Uterus (tissue), 3 donors: ENCODE measurements at regions not wholly inside any gene's neighbourhood (a gene's known extent, or its start where the extent isn't known, plus 50 kb on each side); places are given as distances from the start of the nearest gene placed in this dataset.
"Not testable (repeated sequence)": the region's sequence is repeated elsewhere in the genome, so short reads cannot be mapped to it uniquely, and the experiment has no call there.

Experiments
- DNase-seq, 2 donors: peaks; one replicate each; pipeline ENCODE4 v3.0.0-alpha.2; 2019 to 2020
- H3K27ac ChIP-seq, 2 donors: fragments of 200-600 bp; sonication (generic); 1 replicate in 1 of 2; 2 replicates in 1 of 2; pipeline ENCODE4 v1.5.1; 2016 to 2018
- H3K27me3 ChIP-seq, 2 donors: fragments of 200-600 bp; sonication (generic); one replicate each; pipeline ENCODE4 v1.5.1; 2018 to 2019; ENCODE audit warnings: control low read depth in 1 of 2
- H3K36me3 ChIP-seq, 2 donors: fragments of 200-600 bp; sonication (generic); one replicate each; pipeline ENCODE4 v1.5.1; 2019; ENCODE audit warnings: control low read depth in 1 of 2
- H3K4me1 ChIP-seq, 2 donors: fragments of 200-600 bp; sonication (generic); one replicate each; pipeline ENCODE4 v1.5.1; 2018 to 2019; ENCODE audit warnings: control low read depth in 1 of 2
- H3K4me3 ChIP-seq, 2 donors: fragments of 200-600 bp; sonication (generic); 1 replicate in 1 of 2; 2 replicates in 1 of 2; pipeline ENCODE4 v1.5.1; 2018 to 2019; ENCODE audit warnings: mild to moderate bottlenecking in 1 of 2
- H3K9me3 ChIP-seq, 2 donors: fragments of 200-600 bp; sonication (generic); one replicate each; pipeline ENCODE4 v1.5.1; 2019; ENCODE audit warnings: control low read depth in 1 of 2
- CTCF ChIP-seq, 4 experiments: fragments of 200-600 bp in 2 of 4; fragments of 450-650 bp in 2 of 4; sonication (generic) in 2 of 4; IDR thresholded peaks; one replicate each; pipeline ENCODE4 v1.5.1; 2016 to 2019; ENCODE audit warnings: antibody characterized with exemption in 4 of 4, mild to moderate bottlenecking in 2 of 4, moderate library complexity in 1 of 4
- POLR2A ChIP-seq, 2 donors: fragments of 450-650 bp; IDR thresholded peaks; one replicate each; pipeline ENCODE4 v1.6.1; 2016; ENCODE audit warnings: antibody characterized with exemption in 2 of 2, mild to moderate bottlenecking in 1 of 2, moderate library complexity in 1 of 2
- intact Hi-C: fragments of 100-400 bp; cut with DNase I; formaldehyde crosslinking; loops from one replicate; pipeline ENCODE4 v1.15.1; 2023; ENCODE audit warnings: low total_unique reads
- donor health status: DM: yes; HTN: yes; CAD: no.

DNA sequence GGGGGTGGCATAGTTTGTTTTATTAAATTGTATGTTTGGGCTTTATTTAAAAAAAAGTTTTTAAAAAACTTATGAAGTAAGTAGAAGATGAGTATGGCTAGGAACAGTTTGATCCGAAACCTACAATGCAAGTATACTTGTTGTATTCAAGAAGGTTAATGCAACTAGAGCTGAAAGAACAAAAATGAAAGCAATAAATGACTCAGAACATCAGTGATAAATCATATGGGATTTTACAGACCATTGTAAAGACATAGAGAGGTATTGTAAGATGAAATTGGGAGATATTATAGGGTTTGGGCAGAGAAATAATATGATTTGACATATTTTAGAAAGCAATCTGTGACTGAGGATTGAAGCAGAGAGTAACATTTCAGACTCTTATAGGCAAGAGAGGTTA is 1135.3 kb downstream of the SLITRK5 start:
- no peak for TF ChIP-seq CTCF (IDR thresholded peaks at IDR 0.05)
- H3K4me1 ChIP-seq = no peaks in the 10 kb centered on the region
- intact Hi-C loops = no loop called here
- no peaks in the 10 kb centered on the region for H3K9me3 ChIP-seq
- no peaks in the 10 kb centered on the region for H3K36me3 ChIP-seq
- no peak overlapping the region for H3K27ac ChIP-seq
- H3K4me3 ChIP-seq = no peak overlapping the region
- H3K27me3 ChIP-seq = no peaks in the 10 kb centered on the region
- no peak for DNase-seq

DNA sequence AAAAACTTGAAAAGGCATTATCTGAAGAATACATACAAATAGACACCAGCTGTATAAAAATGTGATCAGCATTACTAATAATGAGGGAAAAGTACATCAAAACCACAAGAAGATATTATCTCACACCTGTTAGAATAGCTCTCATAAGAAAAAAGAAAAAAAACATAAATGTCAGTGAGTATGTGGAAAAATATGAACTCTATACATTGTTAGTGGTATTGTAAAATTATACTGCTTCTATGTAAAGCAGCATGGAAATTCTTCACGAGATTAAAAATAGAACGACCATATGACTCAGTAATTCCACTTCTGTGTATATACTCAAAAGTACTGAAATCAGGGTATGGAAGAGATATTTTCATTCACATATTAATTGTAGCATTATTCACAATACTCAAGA is 1146.4 kb downstream of the SLITRK5 start:
- no peaks in the 10 kb centered on the region for H3K27me3 ChIP-seq
- DNase-seq = no peak
- H3K9me3 ChIP-seq = no peaks in the 10 kb centered on the region
- H3K36me3 ChIP-seq = no peaks in the 10 kb centered on the region
- no peaks in the 10 kb centered on the region for H3K4me1 ChIP-seq
- H3K4me3 ChIP-seq = no peak overlapping the region
- intact Hi-C loops = no loop called here
- TF ChIP-seq POLR2A (IDR thresholded peaks at IDR 0.05) (no peak), CTCF (IDR thresholded peaks at IDR 0.05) (no peak)
- H3K27ac ChIP-seq = no peak overlapping the region

DNA sequence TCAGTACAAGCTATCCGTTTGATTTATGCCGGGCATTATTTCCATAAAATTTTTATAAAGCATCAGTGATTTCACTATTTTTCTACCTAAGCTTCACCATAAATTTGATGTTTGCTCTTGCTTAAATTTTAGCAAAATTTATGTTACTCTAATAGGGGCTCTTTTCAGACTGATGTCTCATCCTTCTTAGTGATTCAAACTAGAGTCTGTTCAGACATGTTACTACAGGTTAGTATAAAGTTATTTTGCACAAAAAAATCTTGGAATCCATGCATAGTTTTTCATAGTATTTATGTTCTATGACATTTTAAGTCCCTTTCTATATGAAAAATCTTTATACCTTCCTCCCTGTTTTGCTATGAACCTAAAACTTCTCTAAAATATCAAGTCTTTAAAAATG is 1151.9 kb downstream of the SLITRK5 start:
- no peaks in the 10 kb centered on the region for H3K27me3 ChIP-seq
- intact Hi-C loops = no loop called here
- no peaks in the 10 kb centered on the region for H3K36me3 ChIP-seq
- H3K4me1 ChIP-seq = no peaks in the 10 kb centered on the region
- H3K9me3 ChIP-seq = no peaks in the 10 kb centered on the region
- H3K4me3 ChIP-seq = no peak overlapping the region
- no peak for TF ChIP-seq CTCF (IDR thresholded peaks at IDR 0.05)
- no peak for TF ChIP-seq POLR2A (IDR thresholded peaks at IDR 0.05)
- H3K27ac ChIP-seq = no peak overlapping the region
- no peak for DNase-seq

DNA sequence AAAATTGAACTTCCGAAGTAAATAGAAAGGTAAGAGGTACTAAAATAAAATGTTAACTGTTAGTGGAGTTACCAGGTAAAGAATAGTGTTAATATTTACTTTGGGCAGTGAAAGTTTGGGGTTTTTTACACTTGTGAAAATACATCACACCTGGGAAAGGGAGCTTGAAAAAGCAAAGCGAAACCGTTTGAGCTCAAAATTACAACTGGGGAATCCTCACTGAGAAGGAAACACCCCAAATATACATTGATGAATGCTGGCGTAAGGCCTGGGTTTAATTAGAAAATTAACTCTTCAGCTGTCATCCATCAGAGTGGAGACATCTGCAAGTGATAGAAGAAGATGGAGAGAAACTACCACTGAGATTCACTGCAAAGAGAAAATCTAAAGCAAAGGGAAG is 1153.0 kb downstream of the SLITRK5 start:
- intact Hi-C loops = no loop called here
- DNase-seq = no peak
- H3K27ac ChIP-seq = no peak overlapping the region
- H3K4me3 ChIP-seq = no peak overlapping the region
- no peaks in the 10 kb centered on the region for H3K9me3 ChIP-seq
- TF ChIP-seq POLR2A (IDR thresholded peaks at IDR 0.05) (no peak), CTCF (IDR thresholded peaks at IDR 0.05) (no peak)
- no peaks in the 10 kb centered on the region for H3K4me1 ChIP-seq
- no peaks in the 10 kb centered on the region for H3K36me3 ChIP-seq
- H3K27me3 ChIP-seq = no peaks in the 10 kb centered on the region

GRCh38 chr13:88840085-88840484 is 1168.9 kb downstream of the SLITRK5 start:
- H3K36me3 ChIP-seq = no peaks in the 10 kb centered on the region
- H3K27ac ChIP-seq = no peak overlapping the region
- no peaks in the 10 kb centered on the region for H3K27me3 ChIP-seq
- TF ChIP-seq POLR2A (IDR thresholded peaks at IDR 0.05) (no peak), CTCF (IDR thresholded peaks at IDR 0.05) (no peak)
- DNase-seq = no peak
- no peak overlapping the region for H3K4me3 ChIP-seq
- H3K9me3 ChIP-seq = no peaks in the 10 kb centered on the region
- intact Hi-C loops = no loop called here
- no peaks in the 10 kb centered on the region for H3K4me1 ChIP-seq

DNA sequence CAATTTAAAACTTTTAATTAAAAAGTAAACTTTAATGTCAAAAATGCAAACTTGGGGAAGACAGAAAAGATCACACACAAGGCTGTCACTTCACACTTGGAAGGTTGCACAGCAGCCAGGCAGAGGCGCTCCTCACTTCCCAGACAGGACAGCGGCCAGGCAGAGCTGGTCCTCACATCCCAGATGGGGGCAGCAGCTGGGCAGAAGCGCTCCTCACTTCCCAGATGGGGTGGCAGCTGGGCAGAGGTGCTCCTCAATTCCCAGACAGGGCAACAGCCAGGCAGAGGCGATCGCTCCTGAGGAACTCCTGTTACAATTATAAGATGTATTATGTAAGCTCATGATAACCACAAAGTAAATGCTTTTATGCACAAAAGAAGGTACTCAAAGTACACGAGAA is 1181.1 kb downstream of the SLITRK5 start:
- intact Hi-C loops, H3K36me3 ChIP-seq, H3K9me3 ChIP-seq, H3K4me1 ChIP-seq, H3K4me3 ChIP-seq, DNase-seq, H3K27ac ChIP-seq, H3K27me3 ChIP-seq: not testable (repeated sequence)
